HUES6 (cell line): ENCODE measurements at regions not wholly inside any gene's neighbourhood (a gene's known extent, or its start where the extent isn't known, plus 50 kb on each side); places are given as distances from the start of the nearest gene placed in this dataset.

Experiments
- H3K27ac ChIP-seq: 2 replicates; pipeline ENCODE4 v1.7.0; 2013; ENCODE audit warnings: low read depth, mild to moderate bottlenecking, low read length, inconsistent platforms
- H3K27me3 ChIP-seq: 2 replicates; pipeline ENCODE4 v1.6.1; 2013; ENCODE audit warnings: low read length; ENCODE audit not compliant: control insufficient read depth, insufficient read depth
- H3K36me3 ChIP-seq: 2 replicates; pipeline ENCODE4 v1.6.1; 2013; ENCODE audit warnings: low read length; ENCODE audit not compliant: control insufficient read depth, insufficient read depth
- H3K4me1 ChIP-seq: 2 replicates; pipeline ENCODE4 v1.6.1; 2013; ENCODE audit warnings: low read length; ENCODE audit not compliant: control insufficient read depth, insufficient read depth
- H3K4me3 ChIP-seq: 2 replicates; pipeline ENCODE4 v1.5.1; 2013; ENCODE audit warnings: low read depth, low read length
- H3K9ac ChIP-seq: one replicate; pipeline ENCODE4 v1.6.1; 2013; ENCODE audit warnings: mild to moderate bottlenecking, low read length
- H3K9me3 ChIP-seq: 2 replicates; pipeline ENCODE4 v1.6.1; 2013; ENCODE audit warnings: low read depth, low read length; ENCODE audit not compliant: control insufficient read depth, insufficient read depth

DNA sequence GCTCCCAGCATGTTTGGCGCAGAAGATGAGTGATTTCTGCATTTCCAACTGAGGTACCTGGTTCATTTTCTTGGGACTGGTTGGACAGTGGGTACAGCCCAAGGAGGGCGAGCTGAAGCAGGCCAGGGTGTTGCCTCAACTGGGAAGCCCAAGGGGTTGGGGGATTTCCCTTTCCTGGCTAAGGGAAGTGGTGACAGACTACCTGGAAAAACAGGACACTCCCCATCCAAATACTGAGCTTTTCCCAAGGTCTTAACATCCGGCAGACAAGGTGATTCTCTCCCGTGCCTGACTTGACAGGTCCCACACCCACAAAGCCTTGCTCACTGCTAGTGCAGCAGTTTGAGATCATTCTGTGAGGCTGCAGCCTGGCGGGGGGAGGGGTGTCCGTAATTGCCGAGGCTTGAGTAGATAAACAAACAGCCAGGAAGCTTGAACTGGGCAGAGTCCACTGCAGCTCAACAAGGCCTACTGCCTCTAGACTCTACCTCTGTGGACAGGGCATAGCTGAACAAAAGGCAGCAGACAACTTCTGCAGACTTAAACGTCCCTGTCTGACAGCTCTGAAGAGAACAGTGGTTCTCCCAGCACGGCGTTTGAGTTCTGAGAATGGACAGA is 307.7 kb upstream of the ARSJ start:
- H3K27me3 ChIP-seq: no peaks in the 10 kb centered on the region
- H3K4me1 ChIP-seq: no peaks in the 10 kb centered on the region
- no peaks in the 10 kb centered on the region for H3K36me3 ChIP-seq
- no peak overlapping the region for H3K27ac ChIP-seq
- no peak overlapping the region for H3K4me3 ChIP-seq
- H3K9me3 ChIP-seq: no peaks in the 10 kb centered on the region
- no peak overlapping the region for H3K9ac ChIP-seq

DNA sequence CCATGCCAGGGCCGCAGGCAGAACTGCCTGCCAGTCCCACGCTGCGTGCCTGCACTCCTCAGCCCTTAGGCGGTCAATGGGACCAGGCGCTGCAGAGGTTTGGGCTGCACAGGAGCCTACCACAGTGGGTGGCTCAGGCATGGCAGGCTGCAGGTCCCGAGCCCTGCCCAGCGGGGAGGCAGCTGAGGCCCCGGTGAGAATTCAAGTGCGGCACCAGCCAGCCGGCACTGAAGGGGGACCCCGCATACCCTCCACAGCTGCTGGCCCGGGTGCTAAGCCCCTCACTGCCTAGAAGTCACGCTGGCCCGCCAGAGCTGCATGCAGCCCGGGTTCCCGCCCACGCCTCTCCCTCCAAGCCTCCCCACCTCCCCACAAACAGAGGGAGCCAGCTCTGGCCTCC is 302.5 kb upstream of the UGT8 start:
- Histone ChIP-seq H3K4me1 (no peaks in the 10 kb centered on the region), H3K36me3 (no peaks in the 10 kb centered on the region), H3K9ac (no peak overlapping the region)

DNA sequence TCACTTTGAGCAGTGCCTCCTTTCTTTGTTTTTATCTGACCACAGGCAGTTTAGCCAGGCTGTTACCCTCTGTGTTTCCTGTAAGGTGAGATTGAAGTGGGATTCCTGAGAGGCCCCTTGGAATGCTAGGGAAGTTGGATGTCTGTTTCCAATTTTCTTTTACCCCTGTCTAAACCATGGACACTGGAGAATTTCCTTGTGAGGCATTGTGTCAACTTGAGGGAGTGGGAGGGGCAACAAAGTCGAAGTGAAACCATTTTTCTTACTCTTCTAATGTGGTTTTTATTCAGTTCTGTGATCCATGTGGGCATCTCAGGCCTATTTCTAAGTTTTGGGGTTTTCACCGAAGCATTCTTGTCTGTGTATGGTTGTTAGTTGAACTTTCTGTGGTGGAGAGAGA is 296.1 kb upstream of the UGT8 start:
- no peaks in the 10 kb centered on the region for H3K27me3 ChIP-seq
- no peaks in the 10 kb centered on the region for H3K4me1 ChIP-seq
- H3K27ac ChIP-seq: no peak overlapping the region
- no peaks in the 10 kb centered on the region for H3K36me3 ChIP-seq
- no peak overlapping the region for H3K9ac ChIP-seq
- no peaks in the 10 kb centered on the region for H3K9me3 ChIP-seq
- H3K4me3 ChIP-seq: no peak overlapping the region

More for the DNA sequence above, 302.5 kb upstream of the UGT8 start:
- H3K27me3 ChIP-seq: no peaks in the 10 kb centered on the region
- peaks cover 17% of the 10 kb centered on the region; the same call in 1 of the 2 replicates for H3K9me3 ChIP-seq
- H3K27ac ChIP-seq: no peak overlapping the region
- H3K4me3 ChIP-seq: no peak overlapping the region

DNA sequence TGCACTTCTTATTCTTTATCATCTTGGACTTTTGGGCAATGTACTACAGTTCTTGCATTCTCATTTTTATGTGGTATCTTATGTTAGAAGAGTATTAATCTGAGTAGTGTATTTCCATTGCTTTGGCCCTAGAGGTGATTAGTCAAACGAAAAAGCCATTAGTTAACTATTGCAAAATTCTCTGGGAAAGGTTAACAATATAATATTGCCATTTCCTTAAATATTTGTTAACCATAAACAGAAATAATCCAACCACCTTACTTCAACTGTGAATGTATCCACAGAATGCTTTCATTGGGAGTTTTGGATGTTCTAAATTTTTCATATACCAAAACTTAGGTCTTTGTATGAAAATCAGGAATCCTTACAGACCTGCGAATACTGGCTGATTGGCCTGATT is 294.6 kb upstream of the UGT8 start:
- H3K9me3 ChIP-seq: no peaks in the 10 kb centered on the region
- no peaks in the 10 kb centered on the region for H3K36me3 ChIP-seq
- no peak overlapping the region for H3K9ac ChIP-seq
- no peaks in the 10 kb centered on the region for H3K27me3 ChIP-seq
- no peak overlapping the region for H3K27ac ChIP-seq
- no peak overlapping the region for H3K4me3 ChIP-seq
- H3K4me1 ChIP-seq: no peaks in the 10 kb centered on the region

DNA sequence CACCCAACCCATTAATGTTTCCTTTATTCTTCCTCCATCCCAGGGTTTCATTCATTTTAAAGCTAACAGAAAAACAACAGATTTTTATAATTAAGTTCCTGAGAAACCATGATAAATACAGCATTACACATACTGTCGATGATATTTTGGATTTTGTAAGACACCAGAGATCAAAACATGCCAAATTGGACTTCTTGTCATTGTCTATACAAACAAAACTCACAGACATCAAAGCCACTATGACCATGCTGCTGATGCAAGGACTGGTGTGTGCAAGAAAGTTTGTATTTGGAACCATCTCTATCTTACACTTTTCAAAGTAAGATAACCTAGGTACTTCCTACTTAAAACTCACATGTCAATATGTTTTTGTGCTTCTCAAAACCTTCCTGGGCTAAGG is 294.0 kb upstream of the UGT8 start:
- no peak overlapping the region for H3K27ac ChIP-seq
- no peaks in the 10 kb centered on the region for H3K27me3 ChIP-seq
- H3K36me3 ChIP-seq: no peaks in the 10 kb centered on the region
- H3K4me1 ChIP-seq: no peaks in the 10 kb centered on the region
- H3K9ac ChIP-seq: no peak overlapping the region
- no peak overlapping the region for H3K4me3 ChIP-seq
- H3K9me3 ChIP-seq: no peaks in the 10 kb centered on the region

DNA sequence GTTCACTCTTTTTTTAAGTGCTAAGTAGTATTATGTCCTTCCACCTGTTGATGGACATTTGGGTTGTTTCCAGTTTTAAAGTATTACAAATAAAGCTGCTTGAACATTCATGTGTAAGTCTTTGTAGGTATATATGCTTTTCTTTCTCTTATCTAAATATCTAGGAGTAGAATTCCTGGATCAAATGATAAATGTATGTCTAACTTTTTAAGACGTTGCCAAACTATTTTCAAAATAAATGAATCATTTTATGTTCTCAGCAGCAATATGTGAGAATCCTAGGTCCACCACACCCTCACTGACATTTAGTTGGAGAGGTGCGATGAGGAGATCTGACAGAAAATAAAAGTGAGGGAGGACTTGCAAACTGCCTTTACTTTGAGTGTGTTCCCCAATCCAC is 291.7 kb upstream of the UGT8 start:
- Histone ChIP-seq H3K27ac (no peak overlapping the region), H3K4me1 (no peaks in the 10 kb centered on the region), H3K9ac (no peak overlapping the region), H3K36me3 (no peaks in the 10 kb centered on the region), H3K9me3 (no peaks in the 10 kb centered on the region), H3K4me3 (no peak overlapping the region), H3K27me3 (peaks cover 6% of the 10 kb centered on the region; the same call in 1 of the 2 replicates)

DNA sequence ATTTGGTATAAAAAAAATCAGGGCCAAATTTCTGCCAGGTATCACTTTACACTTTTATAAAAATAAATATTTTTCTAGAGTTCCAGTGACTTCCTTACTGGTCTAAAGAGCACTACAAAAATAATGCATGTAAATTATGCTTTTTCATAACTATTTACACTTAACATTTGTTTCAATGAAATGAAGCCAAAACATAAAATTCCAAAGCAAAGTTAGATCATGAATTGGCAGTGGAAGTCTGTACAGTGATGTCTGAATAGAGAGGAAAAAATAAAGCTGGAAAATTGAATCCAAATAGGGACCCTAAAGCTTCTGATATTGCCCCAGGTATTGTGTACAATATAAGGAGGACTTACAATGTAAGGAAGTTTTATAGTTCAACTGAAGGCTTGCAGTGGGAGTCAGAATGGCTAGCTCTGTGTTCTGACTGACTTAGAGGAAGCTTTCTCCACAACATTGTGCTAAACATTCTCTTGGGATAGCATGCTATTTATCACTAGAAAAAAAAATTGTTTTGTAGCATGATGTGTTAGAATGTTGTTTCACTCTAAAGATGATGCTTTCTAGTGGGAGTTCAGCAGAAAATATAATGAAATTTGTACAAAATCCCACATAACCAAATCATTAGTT is 288.2 kb upstream of the UGT8 start:
- Histone ChIP-seq H3K27me3 (peaks cover 6% of the 10 kb centered on the region; the same call in 1 of the 2 replicates), H3K9ac (no peak overlapping the region), H3K9me3 (no peaks in the 10 kb centered on the region), H3K4me3 (no peak overlapping the region), H3K4me1 (no peaks in the 10 kb centered on the region), H3K27ac (no peak overlapping the region), H3K36me3 (no peaks in the 10 kb centered on the region)

DNA sequence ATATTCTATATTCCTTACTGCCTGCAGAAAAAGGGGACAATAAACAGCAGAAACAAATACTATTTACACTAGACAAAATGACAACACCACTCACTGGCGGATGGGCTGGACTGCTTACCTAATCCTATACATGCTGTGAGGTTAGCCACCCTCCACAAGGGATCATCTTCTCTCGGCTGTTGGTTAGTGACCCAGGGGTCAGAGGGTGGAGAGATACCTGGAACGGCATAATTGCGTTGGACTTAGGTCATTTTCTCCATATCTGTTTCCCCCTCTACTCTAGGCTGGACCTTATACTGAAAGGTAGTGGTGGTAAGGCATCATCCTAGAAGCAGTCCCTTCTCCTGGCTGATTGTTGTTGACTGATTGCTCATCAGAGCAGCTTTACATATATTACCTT is 286.8 kb upstream of the UGT8 start:
- H3K4me3 ChIP-seq: no peak overlapping the region
- H3K27me3 ChIP-seq: peaks cover 6% of the 10 kb centered on the region; the same call in 1 of the 2 replicates
- H3K9ac ChIP-seq: no peak overlapping the region
- no peak overlapping the region for H3K27ac ChIP-seq
- no peaks in the 10 kb centered on the region for H3K36me3 ChIP-seq
- no peaks in the 10 kb centered on the region for H3K9me3 ChIP-seq
- no peaks in the 10 kb centered on the region for H3K4me1 ChIP-seq

DNA sequence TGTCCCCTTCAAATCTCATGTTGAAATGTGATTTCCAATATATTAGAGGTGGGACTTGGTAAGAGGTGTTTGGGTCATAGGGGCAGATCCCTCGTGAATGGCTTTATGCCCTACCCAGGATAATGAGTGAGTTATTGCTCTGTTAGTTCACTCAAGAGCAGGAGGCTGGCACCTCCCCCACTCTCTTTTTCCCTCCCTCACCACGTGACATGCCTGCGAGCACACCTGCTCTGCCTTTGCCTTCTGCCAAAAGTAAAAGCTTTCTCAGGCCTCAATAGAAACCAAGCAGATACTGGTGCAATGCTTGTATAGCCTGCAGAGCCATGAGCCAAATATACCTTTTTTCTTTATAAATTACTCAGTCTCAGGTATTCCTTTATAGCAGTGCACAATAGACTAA is 286.3 kb upstream of the UGT8 start:
- peaks cover 6% of the 10 kb centered on the region; the same call in 1 of the 2 replicates for H3K27me3 ChIP-seq
- H3K9ac ChIP-seq: no peak overlapping the region
- no peak overlapping the region for H3K4me3 ChIP-seq
- no peaks in the 10 kb centered on the region for H3K36me3 ChIP-seq
- no peak overlapping the region for H3K27ac ChIP-seq
- H3K4me1 ChIP-seq: no peaks in the 10 kb centered on the region
- H3K9me3 ChIP-seq: no peaks in the 10 kb centered on the region

DNA sequence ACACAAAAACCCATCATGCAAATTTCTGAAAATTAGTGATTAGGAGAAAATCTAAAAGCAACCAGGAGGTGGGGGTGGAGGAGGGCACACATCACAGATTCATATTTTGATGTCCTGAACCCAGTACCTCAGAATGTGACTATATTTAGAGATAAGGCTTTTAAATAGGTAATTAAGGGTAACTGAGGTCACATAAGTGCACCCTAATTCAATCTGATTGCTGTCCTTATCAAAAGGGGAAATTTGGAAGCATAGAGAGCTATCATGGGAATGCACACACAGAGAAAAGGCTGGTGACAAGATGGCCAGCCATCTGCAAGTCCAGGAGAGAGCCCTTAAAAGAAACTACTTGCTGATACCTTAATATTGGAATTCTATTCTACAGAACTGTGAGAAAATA is 281.8 kb upstream of the UGT8 start:
- no peak overlapping the region for H3K27ac ChIP-seq
- H3K36me3 ChIP-seq: no peaks in the 10 kb centered on the region
- no peaks in the 10 kb centered on the region for H3K9me3 ChIP-seq
- H3K4me1 ChIP-seq: no peaks in the 10 kb centered on the region
- H3K27me3 ChIP-seq: peaks cover 2% of the 10 kb centered on the region; the same call in 1 of the 2 replicates
- no peak overlapping the region for H3K4me3 ChIP-seq
- no peak overlapping the region for H3K9ac ChIP-seq

DNA sequence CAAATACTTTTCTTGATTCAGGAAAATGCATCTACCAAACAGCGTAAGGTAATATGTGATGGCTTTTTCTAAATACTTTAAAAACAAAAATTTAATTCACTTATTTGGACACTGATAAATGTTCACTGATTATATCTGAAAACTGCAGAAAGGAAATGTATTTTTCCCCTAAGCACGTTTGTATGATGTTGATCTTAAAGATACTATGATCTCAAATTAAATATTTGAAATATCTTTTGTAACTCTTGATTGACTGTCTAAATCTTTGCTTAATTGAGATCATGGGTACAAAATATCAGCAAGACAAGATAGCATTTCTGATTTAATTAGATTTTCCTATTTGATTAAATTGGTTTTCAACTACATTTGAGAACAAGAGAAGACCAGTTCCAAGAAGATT is 281.0 kb upstream of the UGT8 start:
- no peaks in the 10 kb centered on the region for H3K9me3 ChIP-seq
- H3K9ac ChIP-seq: no peak overlapping the region

More for the DNA sequence above, 281.0 kb upstream of the UGT8 start:
- Histone ChIP-seq H3K27ac (no peak overlapping the region), H3K4me3 (no peak overlapping the region), H3K27me3 (no peaks in the 10 kb centered on the region), H3K36me3 (no peaks in the 10 kb centered on the region), H3K4me1 (no peaks in the 10 kb centered on the region)
